Endothelial cell of umbilical vein (primary cell): ENCODE measurements at regions not wholly inside any gene's neighbourhood (a gene's known extent, or its start where the extent isn't known, plus 50 kb on each side); places are given as distances from the start of the nearest gene placed in this dataset.
"Not testable (repeated sequence)": the region's sequence is repeated elsewhere in the genome, so short reads cannot be mapped to it uniquely, and the experiment has no call there.

ENCODE experiments used
- BruUV-seq: library from RNA; stranded (reverse); fragments of 400-500 nt; replicated peaks from 2 replicates; lab custom pipeline; 2021; lab: Mats Ljungman, UMichigan
- CTCF ChIA-PET: fragments of 300-600, 350-600 bp; sonication (Branson Sonifier 250); formaldehyde crosslinking; loops from one replicate; lab custom pipeline; 2021; ENCODE audit warnings: antibody characterized with exemption, inconsistent platforms; lab: Charles Lee
- POLR2A ChIA-PET: fragments of 300-600, 350-600 bp; sonication (Branson Sonifier 250); formaldehyde crosslinking; loops from one replicate; lab custom pipeline; 2021; ENCODE audit warnings: antibody characterized with exemption, inconsistent platforms; lab: Charles Lee
- DNase-seq: peaks from one replicate; pipeline ENCODE4 v3.0.0-alpha.2; 2011; ENCODE audit warnings: low read depth, low spot score
- FAIRE-seq: peaks from 2 replicates; lab custom pipeline; 2011; peaks lifted over from hg19 to GRCh38; lab: Jason Lieb, UNC
- H2AFZ ChIP-seq: 2 replicates; pipeline ENCODE4 v1.6.0; 2012; ENCODE audit warnings: low read depth, low read length, control low read depth, inconsistent platforms
- H3K27ac ChIP-seq: 2 replicates; pipeline ENCODE4 v1.5.1; 2011; ENCODE audit warnings: low read depth, mild to moderate bottlenecking, control low read depth, low read length, moderate library complexity; ENCODE audit not compliant: insufficient read depth
- H3K27me3 ChIP-seq, 2 experiments: 2 replicates each; pipeline versions ENCODE4 v1.6.0 to v1.6.1; 2011; ENCODE audit warnings: low read length in 2 of 2, mixed read lengths in 1 of 2; ENCODE audit not compliant: control insufficient read depth in 2 of 2, insufficient read depth in 2 of 2
- H3K36me3 ChIP-seq, 2 experiments: 2 replicates in 1 of 2; 3 replicates in 1 of 2; pipeline ENCODE4 v1.5.1; 2011; ENCODE audit warnings: low read length in 2 of 2, mild to moderate bottlenecking in 1 of 2, moderate library complexity in 1 of 2; ENCODE audit not compliant: control insufficient read depth in 2 of 2, insufficient read depth in 2 of 2; ENCODE audit errors: extremely low read depth in 1 of 2
- H3K4me1 ChIP-seq: 3 replicates; pipeline ENCODE4 v1.5.1; 2011; ENCODE audit warnings: mild to moderate bottlenecking, low read length; ENCODE audit not compliant: control insufficient read depth, insufficient read depth; ENCODE audit errors: extremely low read depth
- H3K4me2 ChIP-seq: 2 replicates; pipeline ENCODE4 v1.6.1; 2011; ENCODE audit warnings: low read length, control low read depth, mixed read lengths; ENCODE audit not compliant: insufficient read depth
- H3K4me3 ChIP-seq, 3 experiments: fragments of 200-600 bp in 1 of 3; sonication (generic), shearing (Covaris generic) in 1 of 3; replicated peaks in 1 of 3; 2 replicates each; pipeline ENCODE4 v1.5.1; 2011 to 2016; ENCODE audit warnings: control low read depth in 3 of 3, low read length in 3 of 3, mild to moderate bottlenecking in 2 of 3, inconsistent platforms in 1 of 3, low read depth in 1 of 3, moderate library complexity in 1 of 3; ENCODE audit not compliant: insufficient read depth in 1 of 3
- H3K79me2 ChIP-seq: 2 replicates; pipeline ENCODE4 v1.6.0; 2012; ENCODE audit warnings: low read length, inconsistent platforms; ENCODE audit not compliant: control insufficient read depth, insufficient read depth
- H3K9ac ChIP-seq: replicated peaks from 2 replicates; pipeline ENCODE3; 2011; ENCODE audit warnings: low read length, control low read depth; ENCODE audit not compliant: insufficient read depth; ENCODE audit errors: extremely low read depth
- H3K9me1 ChIP-seq: replicated peaks from 3 replicates; pipeline ENCODE4 v1.6.0; 2011; ENCODE audit warnings: mild to moderate bottlenecking, low read length; ENCODE audit not compliant: control insufficient read depth, insufficient read depth; ENCODE audit errors: extremely low read depth
- H3K9me3 ChIP-seq: replicated peaks from 2 replicates; pipeline ENCODE4 v1.5.1; 2012; ENCODE audit warnings: low read length, inconsistent platforms; ENCODE audit not compliant: control insufficient read depth, insufficient read depth
- H4K20me1 ChIP-seq: replicated peaks from 2 replicates; pipeline ENCODE3; 2011; ENCODE audit warnings: mild to moderate bottlenecking, low read length; ENCODE audit not compliant: control insufficient read depth, insufficient read depth; ENCODE audit errors: extremely low read depth
- dilution Hi-C: fragments of 300-500 bp; cut with MboI; formaldehyde crosslinking; loops from one replicate; pipeline ENCODE4 v1.15.0; 2019; ENCODE audit warnings: low sequenced_read_pairs; ENCODE audit not compliant: extremely low pct_ligation_motif_present
- intact Hi-C: fragments of 100-400 bp; cut with micrococcal nuclease; formaldehyde crosslinking; loops from one replicate; pipeline ENCODE4 v1.10.0; 2022

DNA sequence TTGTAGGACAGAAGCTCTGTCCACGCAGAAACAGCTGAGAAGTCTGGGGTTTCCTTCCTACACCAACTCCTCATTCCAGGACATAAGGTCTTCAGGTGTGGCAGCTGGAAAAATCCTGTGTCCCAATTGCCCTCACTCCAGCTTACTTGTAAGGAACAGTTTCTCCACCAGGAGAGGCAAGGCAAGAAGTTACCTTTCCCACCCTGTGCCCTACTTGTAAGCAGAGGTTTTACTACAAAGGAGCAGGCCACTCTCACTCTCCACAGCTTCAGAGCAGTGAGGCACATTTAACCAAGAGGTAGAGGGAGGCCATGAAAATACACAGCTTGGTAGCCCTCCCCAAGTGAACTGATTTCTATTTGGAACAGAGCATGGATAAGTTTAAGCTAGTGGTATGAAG, 277.3 kb upstream of the SPATA31A3 start:
- H3K9ac ChIP-seq, H3K36me3 ChIP-seq, BruUV-seq, H3K4me3 ChIP-seq, intact Hi-C loops, CTCF ChIA-PET, POLR2A ChIA-PET, H3K4me2 ChIP-seq, H3K9me3 ChIP-seq, H3K9me1 ChIP-seq, FAIRE-seq, H3K27ac ChIP-seq, dilution Hi-C loops, H3K27me3 ChIP-seq, H3K79me2 ChIP-seq, H2AFZ ChIP-seq, DNase-seq, H4K20me1 ChIP-seq, H3K4me1 ChIP-seq: not testable (repeated sequence)

- H3K9me3 ChIP-seq, H3K4me3 ChIP-seq, H3K9ac ChIP-seq, FAIRE-seq, POLR2A ChIA-PET, dilution Hi-C loops, H3K27me3 ChIP-seq, H3K79me2 ChIP-seq, DNase-seq, H3K36me3 ChIP-seq, H3K9me1 ChIP-seq, H3K4me1 ChIP-seq, H3K4me2 ChIP-seq, H2AFZ ChIP-seq, CTCF ChIA-PET, intact Hi-C loops, BruUV-seq, H3K27ac ChIP-seq, H4K20me1 ChIP-seq: not testable (repeated sequence)
Measured at GRCh38 chr9:67257894-67258293, 265.5 kb upstream of the SPATA31A3 start.

GRCh38 chr9:67248967-67249366, 256.6 kb upstream of the SPATA31A3 start:
- CTCF ChIA-PET, H2AFZ ChIP-seq, DNase-seq, FAIRE-seq, BruUV-seq, H4K20me1 ChIP-seq, intact Hi-C loops, H3K79me2 ChIP-seq, H3K9me1 ChIP-seq, H3K4me1 ChIP-seq, H3K4me2 ChIP-seq, H3K27me3 ChIP-seq, dilution Hi-C loops, H3K27ac ChIP-seq, H3K36me3 ChIP-seq, POLR2A ChIA-PET, H3K9ac ChIP-seq, H3K9me3 ChIP-seq, H3K4me3 ChIP-seq: not testable (repeated sequence)

- H3K4me3 ChIP-seq, intact Hi-C loops, H3K79me2 ChIP-seq, dilution Hi-C loops, FAIRE-seq, H3K27ac ChIP-seq, H3K9me3 ChIP-seq, H3K9me1 ChIP-seq, POLR2A ChIA-PET, H3K4me2 ChIP-seq, H3K27me3 ChIP-seq, H4K20me1 ChIP-seq, DNase-seq, H2AFZ ChIP-seq, H3K36me3 ChIP-seq, H3K4me1 ChIP-seq, BruUV-seq, CTCF ChIA-PET, H3K9ac ChIP-seq: not testable (repeated sequence)
Measured at GRCh38 chr9:67212073-67212472, 219.7 kb upstream of the SPATA31A3 start.
